Aorta (tissue), 5 donors: ENCODE measurements at regions not wholly inside any gene's neighbourhood (a gene's known extent, or its start where the extent isn't known, plus 50 kb on each side); places are given as distances from the start of the nearest gene placed in this dataset.

ENCODE experiments used
- ATAC-seq: fragments of 200-7000 bp; cut with Tn5 transposase; one replicate; pipeline ENCODE4 v1.9.1; 2022; ENCODE audit warnings: moderate library complexity; ENCODE audit not compliant: low FRiP score
- DNase-seq, 2 donors: peaks; one replicate each; pipeline ENCODE4 v3.0.0-alpha.2; 2020
- H3K27ac ChIP-seq, 2 donors: one replicate each; pipeline ENCODE4 v1.5.1; 2013; ENCODE audit warnings: low read length in 2 of 2, mild to moderate bottlenecking in 2 of 2, moderate library complexity in 2 of 2, control low read depth in 1 of 2, inconsistent platforms in 1 of 2, low read depth in 1 of 2
- H3K27me3 ChIP-seq, 2 donors: one replicate each; pipeline ENCODE4 v1.6.1; 2013; ENCODE audit warnings: control low read depth in 1 of 2, low read length in 1 of 2, mild to moderate bottlenecking in 1 of 2, moderate library complexity in 1 of 2; ENCODE audit not compliant: insufficient read depth in 2 of 2, control insufficient read depth in 1 of 2
- H3K36me3 ChIP-seq, 2 donors: one replicate each; pipeline ENCODE4 v1.6.1; 2013; ENCODE audit warnings: control low read depth in 1 of 2, low read length in 1 of 2, mild to moderate bottlenecking in 1 of 2; ENCODE audit not compliant: insufficient read depth in 2 of 2, control insufficient read depth in 1 of 2
- H3K4me1 ChIP-seq, 2 donors: one replicate each; pipeline ENCODE4 v1.6.1; 2013; ENCODE audit warnings: low read length in 2 of 2, control low read depth in 1 of 2, mild to moderate bottlenecking in 1 of 2, moderate library complexity in 1 of 2; ENCODE audit not compliant: insufficient read depth in 2 of 2, control insufficient read depth in 1 of 2
- H3K4me3 ChIP-seq, 2 donors: one replicate each; pipeline ENCODE4 v1.5.1; 2013; ENCODE audit warnings: low read length in 2 of 2, control low read depth in 1 of 2, mild to moderate bottlenecking in 1 of 2
- H3K9me3 ChIP-seq: one replicate; pipeline ENCODE4 v1.6.1; 2013; ENCODE audit warnings: mild to moderate bottlenecking, low read length; ENCODE audit not compliant: control insufficient read depth
- WGBS, 2 donors: extraction: QIAGEN DNeasy Blood & Tissue Kit; methylation state at CpG; one replicate each; pipeline ENCODE4 v1.1.7; 2013; 5-methylcytosine and 5-hydroxymethylcytosine counted together
- intact Hi-C, 2 donors: fragments of 100-400 bp; cut with DNase I; formaldehyde crosslinking; loops; one replicate each; pipeline versions ENCODE4 v1.14.2 to v1.15.0; 2022
- donor health status: healthy with polysubstance abuse.
- donor health status: Bipolar disorder and iron deficiency.
- donor health status: DM: no; HTN: no; CAD: no.
- donor health status: DM: no; HTN: no; CAD: no.
- donor health status: DM: yes; HTN: yes; CAD: no.

- H3K27me3 ChIP-seq, result no peaks in the 10 kb centered on the region
- no peaks in the 10 kb centered on the region for H3K4me1 ChIP-seq
- intact Hi-C loops, result no loop called here
- H3K9me3 ChIP-seq, result no peaks in the 10 kb centered on the region
- DNase-seq (no peak), ATAC-seq (no peak)
- 26 to 37% methylated on average over 5 of the region's 5 CpGs for WGBS, 2 donors
- no peak overlapping the region for H3K4me3 ChIP-seq
- H3K27ac ChIP-seq, result no peak overlapping the region
- H3K36me3 ChIP-seq, result no peaks in the 10 kb centered on the region
Measured at GRCh38 chr14:76678244-76678800, 82.9 kb upstream of the VASH1 start.

DNA sequence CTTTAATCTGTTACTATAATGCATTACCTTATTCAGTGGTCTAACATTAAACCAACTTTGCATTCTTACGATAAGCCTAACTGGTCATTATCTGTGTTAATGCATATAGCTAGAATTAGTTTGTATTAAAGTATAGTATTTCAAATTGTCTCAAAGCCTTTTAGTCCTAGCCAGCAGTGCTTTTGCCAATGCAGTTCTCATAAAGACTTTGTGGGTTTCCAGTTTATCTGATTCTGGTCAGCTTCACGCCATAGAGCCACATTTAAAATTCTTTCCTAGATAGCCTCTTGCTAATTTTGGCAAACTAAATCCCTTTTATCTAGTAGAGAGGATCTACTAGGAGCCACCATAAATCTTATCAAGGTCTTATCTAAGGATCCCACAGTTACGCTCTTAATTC is 78.9 kb upstream of the VASH1 start:
- intact Hi-C loops, result no loop called here
- no peak for DNase-seq
- no peak for ATAC-seq
- H3K27ac ChIP-seq, result no peak overlapping the region
- peaks cover 1% of the 10 kb centered on the region for H3K9me3 ChIP-seq
- no peaks in the 10 kb centered on the region for H3K4me1 ChIP-seq
- no peaks in the 10 kb centered on the region for H3K27me3 ChIP-seq
- no peak overlapping the region for H3K4me3 ChIP-seq
- 86 to 91% methylated on average over 3 of the region's 3 CpGs for WGBS, 2 donors
- no peaks in the 10 kb centered on the region for H3K36me3 ChIP-seq

- ATAC-seq, result no peak
- WGBS, 2 donors, result 76 to 82% methylated on average over 1 of the region's 1 CpG
Measured at GRCh38 chr14:76686646-76687045, 74.6 kb upstream of the VASH1 start.

DNA sequence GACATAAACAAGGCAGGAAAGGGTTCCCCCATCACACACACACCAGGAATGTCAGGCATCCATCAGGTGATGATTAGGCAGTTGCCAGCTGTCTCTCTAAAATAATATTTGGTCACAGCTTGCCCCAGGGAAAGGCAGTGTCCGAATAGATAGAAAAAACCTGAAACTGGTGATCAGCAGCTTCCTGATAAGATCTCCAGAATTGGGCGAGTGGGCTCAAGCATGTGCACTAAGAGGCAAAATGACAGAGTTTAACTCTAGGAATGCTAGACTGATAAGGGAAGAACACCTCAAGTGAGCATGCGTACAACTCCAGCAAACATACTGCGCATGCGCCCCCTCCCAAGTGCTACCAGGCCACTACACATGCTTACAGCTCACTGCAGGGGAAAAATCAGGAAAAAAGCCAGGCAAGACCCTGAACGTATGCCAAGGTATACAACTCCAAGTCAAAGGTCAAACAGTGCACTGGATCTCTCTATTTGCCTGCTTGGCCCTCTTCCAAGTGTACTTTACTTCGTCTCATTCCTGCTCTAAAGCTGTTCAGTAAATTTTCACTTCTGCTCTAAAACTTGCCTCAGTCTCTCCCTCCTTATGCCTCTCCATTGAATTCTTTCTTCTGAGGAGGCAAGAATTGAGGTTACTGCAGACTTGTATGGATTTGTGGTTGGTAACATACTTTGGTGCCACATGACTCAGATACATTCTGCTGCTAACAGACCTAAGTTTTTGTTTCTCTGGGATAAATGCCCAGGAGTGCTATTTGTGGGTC is 73.5 kb upstream of the VASH1 start:
- H3K9me3 ChIP-seq, result peaks cover 4% of the 10 kb centered on the region
- no peaks in the 10 kb centered on the region for H3K27me3 ChIP-seq
- no peak for DNase-seq
- H3K36me3 ChIP-seq, result no peaks in the 10 kb centered on the region
- no peaks in the 10 kb centered on the region for H3K4me1 ChIP-seq
- no peak overlapping the region for H3K4me3 ChIP-seq
- H3K27ac ChIP-seq, result no peak overlapping the region
- ATAC-seq, result no peak
- 58 to 66% methylated on average over 7 of the region's 7 CpGs for WGBS, 2 donors
- intact Hi-C loops, result no loop called here

More at GRCh38 chr14:76686646-76687045, 74.6 kb upstream of the VASH1 start:
- intact Hi-C loops, result no loop called here
- Histone ChIP-seq H3K27ac (no peak overlapping the region), H3K27me3 (no peaks in the 10 kb centered on the region), H3K9me3 (peaks cover 4% of the 10 kb centered on the region), H3K4me3 (no peak overlapping the region), H3K4me1 (no peaks in the 10 kb centered on the region), H3K36me3 (no peaks in the 10 kb centered on the region)
- no peak for DNase-seq

DNA sequence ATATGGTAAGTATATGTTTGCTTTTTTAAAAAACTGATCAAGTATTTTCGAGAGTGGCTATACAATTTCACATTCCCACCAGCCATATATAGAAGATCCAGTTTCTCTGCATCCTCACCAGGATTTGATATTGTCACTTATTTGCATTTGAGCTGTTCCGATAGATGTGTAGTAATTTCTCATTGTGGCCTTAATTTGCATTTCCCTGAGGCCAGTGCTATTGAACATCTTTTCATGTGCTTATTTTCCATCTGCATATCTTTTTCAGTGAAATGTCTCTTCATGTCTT is 72.9 kb upstream of the VASH1 start:
- Histone ChIP-seq H3K36me3 (no peaks in the 10 kb centered on the region), H3K27ac (no peak overlapping the region), H3K4me3 (no peak overlapping the region), H3K4me1 (no peaks in the 10 kb centered on the region), H3K9me3 (peaks cover 4% of the 10 kb centered on the region), H3K27me3 (no peaks in the 10 kb centered on the region)
- ATAC-seq, result no peak
- no peak for DNase-seq
- WGBS, 2 donors, result 63 to 68% methylated on average over 2 of the region's 2 CpGs
- intact Hi-C loops, result no loop called here

DNA sequence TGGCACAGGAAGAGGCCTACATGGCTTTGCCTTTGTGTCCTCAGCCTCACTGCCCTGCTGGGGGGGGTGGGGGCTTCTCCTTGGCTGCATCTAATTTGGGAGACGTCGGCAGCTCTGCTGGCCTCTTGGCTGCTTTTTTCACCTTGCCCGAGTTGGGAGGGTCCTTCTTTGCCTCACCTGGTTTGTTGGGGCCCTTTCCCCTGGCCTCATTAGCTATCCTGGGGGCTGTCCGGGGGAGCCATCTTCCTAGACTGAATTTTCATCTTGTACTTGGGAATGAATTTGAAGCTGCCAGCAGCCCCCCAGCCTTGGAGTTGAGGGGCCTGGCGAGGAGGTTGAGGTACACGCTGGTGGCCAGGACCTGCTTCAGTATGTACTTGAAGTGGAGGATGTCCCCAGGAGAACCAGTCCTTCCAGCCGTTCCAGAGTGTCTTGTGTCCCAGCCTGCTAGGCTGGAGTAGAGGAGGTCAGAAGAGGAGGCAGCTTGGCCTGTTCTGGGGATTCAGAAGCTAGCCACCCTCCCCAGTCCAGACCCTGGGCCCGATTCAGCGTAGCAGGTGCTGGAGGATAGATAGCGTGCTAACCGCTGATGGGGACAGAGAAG is 70.7 kb upstream of the VASH1 start:
- 90 to 94% methylated on average over 11 of the region's 11 CpGs for WGBS, 2 donors
- no peaks in the 10 kb centered on the region for H3K4me1 ChIP-seq
- intact Hi-C loops, result no loop called here

DNA sequence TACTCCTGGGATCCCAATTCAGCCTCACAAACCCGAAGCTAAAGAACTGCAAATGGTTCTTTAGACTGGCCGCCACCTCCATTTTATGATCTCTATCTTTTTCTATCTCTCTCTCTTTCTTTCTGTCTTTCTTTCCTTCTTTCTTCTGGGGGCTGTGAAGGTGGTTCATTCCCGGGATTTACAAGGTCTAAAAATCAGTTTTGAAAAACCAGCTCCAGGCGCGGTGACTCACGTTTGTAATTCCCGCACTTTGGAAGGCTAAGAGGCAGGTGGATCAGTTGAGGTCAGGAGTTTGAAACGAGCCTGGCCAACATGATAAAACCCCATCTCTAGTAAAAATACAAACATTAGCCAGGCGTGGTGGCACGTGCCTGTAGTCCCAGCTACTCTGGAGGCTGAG is 67.2 kb upstream of the VASH1 start:
- intact Hi-C loops, result no loop called here
- Histone ChIP-seq H3K27me3 (no peaks in the 10 kb centered on the region), H3K4me1 (peaks cover 0 to 4% of the 10 kb centered on the region in 2 donors), H3K4me3 (no peak overlapping the region), H3K27ac (no peak overlapping the region), H3K36me3 (no peaks in the 10 kb centered on the region), H3K9me3 (no peaks in the 10 kb centered on the region)
- 72 to 74% methylated on average over 10 of the region's 10 CpGs for WGBS, 2 donors
- ATAC-seq (no peak), DNase-seq (no peak)

More for the DNA sequence above, 70.7 kb upstream of the VASH1 start:
- peaks cover 4% of the 10 kb centered on the region for H3K9me3 ChIP-seq
- H3K4me3 ChIP-seq, result no peak overlapping the region
- no peaks in the 10 kb centered on the region for H3K27me3 ChIP-seq
- ATAC-seq, result no peak
- DNase-seq, result no peak
- H3K36me3 ChIP-seq, result no peaks in the 10 kb centered on the region
- no peak overlapping the region for H3K27ac ChIP-seq

- H3K27ac ChIP-seq, result no peak overlapping the region
- no peak for ATAC-seq
- intact Hi-C loops, result no loop called here
Measured at GRCh38 chr14:76695263-76695920, 65.9 kb upstream of the VASH1 start.

More at GRCh38 chr14:76695263-76695920, 65.9 kb upstream of the VASH1 start:
- no peaks in the 10 kb centered on the region for H3K9me3 ChIP-seq
- H3K36me3 ChIP-seq, result no peaks in the 10 kb centered on the region
- DNase-seq, result no peak
- no peaks in the 10 kb centered on the region for H3K27me3 ChIP-seq
- H3K4me1 ChIP-seq, result peaks cover 1 to 4% of the 10 kb centered on the region in 2 donors
- WGBS, 2 donors, result 95 to 97% methylated on average over 10 of the region's 10 CpGs
- no peak overlapping the region for H3K4me3 ChIP-seq
